IPS-NIHi7 (cell line): ENCODE measurements at regions not wholly inside any gene's neighbourhood (a gene's known extent, or its start where the extent isn't known, plus 50 kb on each side); places are given as distances from the start of the nearest gene placed in this dataset.

Experiments used
- DNase-seq: peaks from one replicate; pipeline ENCODE4 v3.0.0; 2012; ENCODE audit warnings: mixed read lengths; ENCODE audit errors: extremely low spot score

GRCh38 chr11:10930224-10930971 is 72.5 kb upstream of the ZBED5 start:
- peak; percentile 31 for DNase-seq

DNA sequence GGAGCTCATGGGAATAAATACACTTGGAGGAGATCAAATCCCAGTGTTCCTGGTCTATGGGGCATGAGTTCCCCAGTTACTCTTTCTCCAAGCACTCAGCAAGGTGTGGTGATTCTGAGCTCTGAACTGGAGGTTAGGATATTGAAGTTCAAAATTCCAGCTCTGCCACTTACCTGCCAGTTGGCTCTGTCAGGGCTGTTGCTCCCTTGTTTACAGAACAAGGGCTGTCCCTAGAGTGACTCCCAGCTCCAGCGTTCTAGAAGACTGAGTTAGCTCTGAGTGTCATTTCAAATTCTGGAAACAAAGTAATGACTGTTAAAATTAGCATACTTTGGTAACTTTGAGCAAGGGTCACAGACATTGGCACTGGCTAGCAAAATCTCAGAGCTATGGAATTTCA is 69.7 kb upstream of the ZBED5 start:
- no peak for DNase-seq

DNA sequence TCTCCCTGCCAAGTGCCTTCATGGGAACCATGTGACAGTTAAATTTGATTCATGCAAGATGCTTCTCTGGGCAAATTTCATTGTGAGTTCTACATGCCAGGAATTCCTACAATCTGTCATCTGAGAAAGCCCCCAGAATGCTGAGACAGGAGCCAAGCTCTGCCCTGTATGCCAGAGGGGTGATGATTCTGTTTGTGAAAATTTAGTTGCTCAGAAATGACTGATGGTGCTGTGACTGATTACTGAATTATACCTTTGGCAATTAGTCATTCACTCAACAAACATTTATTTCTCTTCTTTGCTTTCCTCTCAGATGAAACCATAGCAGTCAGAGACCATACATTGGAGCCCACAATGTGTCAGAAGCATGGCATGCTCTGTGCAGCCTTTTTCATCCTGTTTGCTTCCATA is 69.0 kb upstream of the ZBED5 start:
- DNase-seq = no peak

DNA sequence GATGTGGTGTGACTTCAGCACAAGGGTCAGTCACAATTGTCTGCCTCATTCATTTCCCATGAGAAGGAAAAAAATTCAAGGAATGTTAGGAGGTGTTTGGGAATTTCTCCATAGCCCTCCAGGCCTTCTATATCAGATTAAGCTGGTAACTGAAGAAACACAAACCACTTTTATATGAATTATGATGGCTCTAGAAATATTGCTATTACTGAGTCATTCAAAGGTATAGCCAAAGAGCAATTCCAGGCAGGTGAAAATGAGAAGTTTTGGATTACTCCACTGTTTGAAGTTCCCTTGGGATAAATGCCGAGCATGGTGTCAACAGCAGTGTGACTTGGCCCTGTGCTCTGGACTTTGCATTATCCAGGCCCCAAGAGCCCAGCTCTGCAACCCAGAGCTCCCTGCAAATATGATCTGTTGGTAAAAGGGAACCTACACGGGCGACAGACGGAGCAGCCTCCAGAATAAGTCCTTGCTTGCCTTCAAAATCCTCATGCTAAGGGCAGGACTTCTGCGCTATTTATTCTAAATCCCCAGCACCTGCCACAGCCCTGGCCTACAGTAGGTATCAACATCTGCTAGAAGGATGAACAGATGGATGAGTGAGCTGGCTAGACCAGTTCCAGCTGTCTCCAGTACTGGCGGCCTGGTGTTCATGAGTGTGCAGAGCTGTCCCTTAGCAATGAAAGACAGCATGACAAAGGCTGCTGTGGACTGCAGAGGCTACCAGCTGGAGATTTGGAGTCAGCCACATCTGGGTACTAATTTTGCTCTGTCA is 67.5 kb upstream of the ZBED5 start:
- no peak for DNase-seq

GRCh38 chr11:10923882-10924281 is 66.0 kb upstream of the ZBED5 start:
- no peak for DNase-seq

- DNase-seq = no peak
Observed at GRCh38 chr11:10922892-10923291, 65.0 kb upstream of the ZBED5 start.

GRCh38 chr11:10920875-10921274 is 63.0 kb upstream of the ZBED5 start:
- no peak for DNase-seq

- DNase-seq = no peak
Observed at GRCh38 chr11:10920205-10920604, 62.4 kb upstream of the ZBED5 start.

DNA sequence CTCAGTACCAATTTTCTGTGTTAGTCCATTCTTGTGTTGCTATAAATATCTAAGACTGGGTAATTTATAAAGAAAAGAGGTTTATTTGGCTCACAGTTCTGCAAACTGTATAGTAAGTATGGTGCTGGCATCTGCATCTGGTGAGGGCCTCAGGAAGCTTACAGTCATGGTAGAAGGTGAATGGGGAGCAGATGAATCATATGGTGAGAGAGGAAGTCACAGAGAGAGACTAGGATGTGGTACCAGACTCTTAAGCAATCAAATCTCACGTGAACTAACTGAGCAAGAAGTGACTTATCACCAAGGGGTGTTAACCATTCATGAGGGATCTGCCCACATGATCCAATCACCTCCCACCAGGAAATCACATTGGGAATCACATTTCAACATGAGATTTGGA is 60.8 kb upstream of the ZBED5 start:
- no peak for DNase-seq

GRCh38 chr11:10918275-10918674 is 60.4 kb upstream of the ZBED5 start:
- DNase-seq = no peak

- no peak for DNase-seq
Observed at GRCh38 chr11:10917802-10918201, 59.9 kb upstream of the ZBED5 start.

DNA sequence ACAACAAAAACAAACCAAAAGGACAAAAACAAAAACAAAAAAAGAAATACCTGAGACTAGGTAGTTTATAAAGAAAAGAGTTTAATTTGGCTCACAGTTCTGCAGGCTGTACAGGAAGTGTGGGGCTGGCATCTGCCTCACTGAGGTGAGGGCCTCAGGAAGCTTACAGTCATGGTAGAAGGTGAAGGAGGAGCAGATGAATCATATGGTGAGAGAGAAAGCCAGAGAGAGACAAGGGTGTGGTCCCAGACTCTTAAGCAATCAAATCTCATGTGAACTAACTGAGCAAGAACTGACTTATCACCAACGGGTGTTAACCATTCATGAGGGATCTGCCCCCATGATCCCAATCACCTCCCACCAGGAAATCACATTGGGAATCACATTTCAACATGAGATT is 58.8 kb upstream of the ZBED5 start:
- no peak for DNase-seq

GRCh38 chr11:10914050-10914449 is 56.2 kb upstream of the ZBED5 start:
- DNase-seq = no peak

DNA sequence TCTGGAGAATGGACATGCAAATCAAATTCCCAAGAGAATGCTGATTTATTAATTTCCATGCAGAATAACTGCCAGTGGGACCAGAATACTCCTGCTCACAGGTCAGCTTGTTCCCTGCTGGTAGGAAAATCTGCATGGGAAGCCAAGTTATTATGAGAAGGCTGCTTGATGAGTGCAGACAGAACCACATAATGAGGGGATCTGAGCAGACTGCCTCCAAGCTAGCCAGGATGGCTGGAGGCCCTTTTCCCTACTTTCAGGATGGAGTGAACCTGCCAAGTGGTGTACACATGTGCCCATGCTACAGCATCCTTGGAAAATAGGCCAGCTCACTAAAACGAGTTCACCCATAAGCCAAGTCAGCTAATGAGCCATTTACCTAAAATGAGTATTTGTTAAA is 55.2 kb upstream of the ZBED5 start:
- no peak for DNase-seq

DNA sequence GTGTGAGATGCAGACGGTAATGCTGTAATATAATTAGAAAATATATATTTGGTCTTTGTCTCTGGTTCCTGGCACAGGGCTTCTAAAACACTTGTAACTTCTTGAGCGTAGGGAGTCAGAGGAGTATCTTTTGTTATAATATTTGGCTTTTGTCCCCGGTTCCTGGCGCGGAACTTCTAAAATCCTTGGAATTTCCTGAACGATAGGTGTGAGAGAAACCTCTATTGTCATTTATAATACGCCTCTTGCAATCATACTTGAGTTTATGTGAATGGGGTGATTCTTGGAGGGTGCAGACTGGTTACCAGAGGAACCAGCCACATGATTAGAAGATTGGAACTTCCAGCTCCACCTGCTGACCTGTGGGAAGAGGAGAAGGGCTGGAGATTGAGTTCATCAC is 54.1 kb upstream of the ZBED5 start:
- no peak for DNase-seq

- no peak for DNase-seq
Observed at GRCh38 chr11:10909141-10909883, 51.5 kb upstream of the ZBED5 start.

- DNase-seq = no peak
Observed at GRCh38 chr11:10908215-10908951, 50.5 kb upstream of the ZBED5 start.
